Choroid plexus epithelial cell (primary cell): ENCODE measurements at regions not wholly inside any gene's neighbourhood (a gene's known extent, or its start where the extent isn't known, plus 50 kb on each side); places are given as distances from the start of the nearest gene placed in this dataset.

Source experiments
- DNase-seq: peaks from one replicate; pipeline ENCODE4 v3.0.0-alpha.2; 2010; ENCODE audit warnings: low read depth
- H3K4me3 ChIP-seq: 2 replicates; pipeline ENCODE4 v1.5.1; 2011; ENCODE audit warnings: low read depth, mild to moderate bottlenecking, control low read depth, low read length, moderate library complexity
- TF ChIP-seq, protein P1 (sequence below): conservative IDR thresholded peaks from 2 replicates; pipeline ENCODE4 v1.5.1; 2011; ENCODE audit warnings: low read depth, mild to moderate bottlenecking, control low read depth, inconsistent platforms, low read length, moderate library complexity

DNA sequence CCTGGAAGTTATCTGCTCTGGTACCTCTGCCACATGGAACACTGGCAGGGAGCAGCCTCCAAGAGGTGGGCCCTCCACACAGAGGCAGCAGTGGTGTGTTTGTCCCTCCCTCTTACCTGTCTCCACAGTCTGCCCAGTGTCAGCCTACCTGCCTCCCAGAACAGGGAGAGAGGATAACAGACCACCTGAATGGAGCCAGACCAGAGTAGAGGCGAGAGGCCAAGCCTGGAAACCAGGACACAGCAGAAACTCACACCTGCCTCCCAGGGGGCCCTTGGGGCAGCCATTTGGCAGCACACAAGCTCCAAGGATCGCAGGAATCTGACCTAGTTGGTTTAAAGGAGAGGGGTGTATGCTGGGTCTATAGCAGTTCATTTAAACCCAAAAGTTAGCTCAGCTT, 100.2 kb upstream of the ZNF366 start:
- no peak for DNase-seq
- TF ChIP-seq, protein P1, sequence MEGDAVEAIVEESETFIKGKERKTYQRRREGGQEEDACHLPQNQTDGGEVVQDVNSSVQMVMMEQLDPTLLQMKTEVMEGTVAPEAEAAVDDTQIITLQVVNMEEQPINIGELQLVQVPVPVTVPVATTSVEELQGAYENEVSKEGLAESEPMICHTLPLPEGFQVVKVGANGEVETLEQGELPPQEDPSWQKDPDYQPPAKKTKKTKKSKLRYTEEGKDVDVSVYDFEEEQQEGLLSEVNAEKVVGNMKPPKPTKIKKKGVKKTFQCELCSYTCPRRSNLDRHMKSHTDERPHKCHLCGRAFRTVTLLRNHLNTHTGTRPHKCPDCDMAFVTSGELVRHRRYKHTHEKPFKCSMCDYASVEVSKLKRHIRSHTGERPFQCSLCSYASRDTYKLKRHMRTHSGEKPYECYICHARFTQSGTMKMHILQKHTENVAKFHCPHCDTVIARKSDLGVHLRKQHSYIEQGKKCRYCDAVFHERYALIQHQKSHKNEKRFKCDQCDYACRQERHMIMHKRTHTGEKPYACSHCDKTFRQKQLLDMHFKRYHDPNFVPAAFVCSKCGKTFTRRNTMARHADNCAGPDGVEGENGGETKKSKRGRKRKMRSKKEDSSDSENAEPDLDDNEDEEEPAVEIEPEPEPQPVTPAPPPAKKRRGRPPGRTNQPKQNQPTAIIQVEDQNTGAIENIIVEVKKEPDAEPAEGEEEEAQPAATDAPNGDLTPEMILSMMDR, result no peak
- H3K4me3 ChIP-seq, result no peak overlapping the region

DNA sequence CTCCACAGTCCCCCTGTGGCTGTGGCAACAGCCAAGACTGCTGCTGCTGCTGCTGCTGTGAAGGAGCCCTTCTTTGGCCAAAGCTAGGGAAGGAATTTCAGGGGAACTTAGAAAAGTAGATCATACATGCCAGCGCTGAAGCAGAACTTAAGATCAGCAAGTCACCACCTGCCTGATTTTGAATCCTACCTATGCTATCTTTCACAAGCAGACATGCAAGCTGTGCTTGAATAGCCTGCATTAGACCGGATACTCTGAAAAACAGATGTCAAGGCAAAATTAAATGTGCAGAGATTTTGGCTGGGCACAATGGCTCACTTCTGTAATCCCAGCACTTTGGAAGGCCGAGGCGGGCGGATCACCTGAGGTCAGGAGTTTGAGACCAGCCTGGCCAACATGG, 99.3 kb upstream of the ZNF366 start:
- no peak overlapping the region for H3K4me3 ChIP-seq
- DNase-seq, result no peak
- TF ChIP-seq, protein P1, result no peak

DNA sequence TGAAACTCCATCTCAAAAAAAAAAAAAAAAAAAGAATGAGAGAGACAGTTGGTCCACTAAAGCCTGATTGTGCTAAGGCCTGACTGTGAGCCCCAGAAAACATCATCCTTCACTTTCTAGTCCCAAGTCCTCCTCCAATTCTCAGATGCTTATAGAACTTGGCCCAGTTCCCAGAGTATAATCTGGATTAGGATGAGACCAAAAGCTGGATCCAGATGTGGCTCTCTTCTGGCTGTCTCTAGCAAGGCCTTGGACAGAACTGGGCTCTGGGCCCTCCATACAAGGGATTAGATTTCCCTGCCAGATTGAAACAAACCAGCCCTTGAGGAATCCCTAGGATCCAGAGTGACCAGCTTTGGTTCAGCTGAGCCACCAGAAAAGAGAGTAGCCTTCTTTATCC, 98.4 kb upstream of the ZNF366 start:
- DNase-seq, result no peak
- H3K4me3 ChIP-seq, result no peak overlapping the region
- TF ChIP-seq, protein P1, result no peak

DNA sequence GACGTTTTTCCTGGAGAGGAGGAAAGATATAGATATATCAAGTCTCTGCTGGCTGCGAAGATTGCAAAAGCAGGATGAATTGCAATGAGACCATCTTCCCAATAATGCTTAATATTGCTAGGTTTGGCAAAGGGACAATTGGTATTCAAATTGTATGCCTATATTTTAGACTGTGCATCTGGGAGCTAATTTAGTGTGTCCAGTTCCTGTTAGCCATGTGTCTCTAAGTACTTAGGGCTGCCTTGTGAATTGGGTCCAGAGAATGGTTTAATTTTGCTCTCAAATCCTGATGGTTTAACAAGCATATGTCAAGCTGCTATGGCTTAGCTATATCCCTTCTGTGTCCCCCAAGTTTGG, 97.6 kb upstream of the ZNF366 start:
- H3K4me3 ChIP-seq, result no peak overlapping the region
- TF ChIP-seq, protein P1, result no peak
- DNase-seq, result no peak

DNA sequence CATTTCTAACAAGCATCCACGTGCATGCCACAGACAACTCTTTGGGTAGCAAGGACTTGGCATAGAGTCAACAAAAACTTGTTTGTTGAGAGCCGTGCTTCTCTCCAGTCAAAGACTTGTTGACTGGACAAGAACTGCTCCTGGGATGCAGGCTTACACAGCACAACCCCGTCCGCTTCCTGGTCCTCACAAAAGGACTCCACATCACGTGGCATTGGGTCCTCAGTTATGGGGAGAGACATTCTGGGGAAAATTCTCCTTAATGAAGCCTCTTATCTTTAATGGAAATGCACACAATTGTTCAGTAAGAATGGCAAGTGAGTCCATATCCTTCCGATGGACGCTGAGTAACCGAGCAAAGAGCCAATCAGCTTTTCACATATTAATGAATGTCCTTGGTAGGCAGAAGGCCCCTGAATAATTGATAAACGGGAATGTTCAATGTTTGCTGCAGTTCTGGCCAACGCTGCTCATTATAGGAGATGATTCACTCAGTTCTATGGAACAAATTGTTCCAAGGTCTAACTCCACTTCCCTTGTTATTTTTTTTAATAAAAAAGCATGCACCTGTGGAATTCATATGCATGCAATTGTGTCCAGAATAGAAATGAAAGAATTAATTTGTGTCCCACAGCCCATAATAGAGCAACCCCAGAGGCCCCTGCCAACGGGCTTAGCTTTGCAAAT, 97.0 kb upstream of the ZNF366 start:
- no peak for DNase-seq
- H3K4me3 ChIP-seq, result no peak overlapping the region
- TF ChIP-seq, protein P1, result no peak

DNA sequence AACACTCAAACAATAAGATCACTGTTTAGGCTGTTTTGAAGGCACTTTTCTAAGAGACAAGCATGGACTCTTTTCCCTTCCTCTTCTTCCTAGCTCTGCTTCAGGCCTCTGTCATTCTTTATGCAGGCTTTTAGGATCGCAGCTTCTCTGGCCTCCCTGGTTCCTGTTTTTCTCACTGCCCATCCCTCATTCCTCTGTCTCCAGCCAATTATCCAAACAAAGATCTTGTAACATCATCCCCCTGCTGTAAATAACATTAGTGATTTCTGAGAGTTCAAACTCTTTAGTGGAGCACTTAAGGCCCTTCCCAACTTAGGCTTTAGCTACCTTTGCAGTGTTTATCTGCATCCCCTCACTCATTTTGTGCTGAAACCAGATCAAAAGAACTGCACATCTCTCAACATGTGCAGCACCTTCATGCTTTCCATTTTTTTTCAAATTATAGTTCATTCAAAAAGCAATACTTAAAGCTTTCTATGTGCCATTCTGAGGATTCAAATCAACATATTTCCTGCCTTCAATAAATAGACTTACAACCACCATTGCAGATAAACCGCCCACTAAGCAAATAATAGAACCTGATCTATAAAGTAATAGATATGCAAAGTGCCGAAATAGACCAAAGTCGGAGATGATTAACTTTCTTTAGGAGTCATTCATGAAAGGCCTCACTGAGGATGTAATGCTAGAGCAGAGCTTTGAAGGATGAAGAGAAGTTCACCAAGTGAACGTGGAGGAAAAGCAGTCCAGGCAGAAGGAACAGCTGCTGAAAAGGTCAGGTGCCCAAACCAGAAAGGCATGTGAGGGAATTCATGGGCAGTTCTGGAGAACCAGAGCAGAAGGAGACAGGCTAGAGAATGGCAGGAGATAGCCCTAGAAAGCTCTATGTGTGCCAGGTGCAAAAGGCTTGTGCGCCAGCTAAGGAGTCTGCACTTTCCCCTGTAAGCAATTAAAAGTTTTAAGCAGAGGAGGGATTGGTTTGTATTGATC, 95.8 kb upstream of the ZNF366 start:
- TF ChIP-seq, protein P1, result no peak
- H3K4me3 ChIP-seq, result no peak overlapping the region
- no peak for DNase-seq

DNA sequence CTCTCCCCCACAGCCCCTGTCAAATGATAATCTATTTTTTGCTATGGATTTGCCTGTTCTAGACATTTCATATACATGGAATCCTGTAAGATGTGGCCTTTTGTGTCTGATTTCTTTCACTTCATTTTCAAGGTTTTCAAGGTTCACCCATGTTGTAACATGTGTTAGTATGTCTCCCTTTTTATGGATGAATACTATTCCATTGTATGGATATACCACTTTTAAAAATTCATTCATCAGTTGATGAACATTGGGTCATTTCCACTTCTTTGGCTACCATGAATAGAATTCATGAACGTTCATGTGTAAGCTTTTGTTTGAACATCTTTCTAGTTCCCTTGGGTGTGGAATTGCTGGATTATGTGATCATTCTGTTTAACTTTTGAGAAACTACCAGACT, 94.7 kb upstream of the ZNF366 start:
- no peak overlapping the region for H3K4me3 ChIP-seq
- DNase-seq, result no peak
- TF ChIP-seq, protein P1, result no peak
